Endothelial cell of umbilical vein (primary cell): ENCODE measurements at regions not wholly inside any gene's neighbourhood (a gene's known extent, or its start where the extent isn't known, plus 50 kb on each side); places are given as distances from the start of the nearest gene placed in this dataset.

Source experiments
- BruUV-seq: library from RNA; stranded (reverse); fragments of 400-500 nt; replicated peaks from 2 replicates; lab custom pipeline; 2021; lab: Mats Ljungman, UMichigan
- CTCF ChIA-PET: fragments of 300-600, 350-600 bp; sonication (Branson Sonifier 250); formaldehyde crosslinking; loops from one replicate; lab custom pipeline; 2021; ENCODE audit warnings: antibody characterized with exemption, inconsistent platforms; lab: Charles Lee
- POLR2A ChIA-PET: fragments of 300-600, 350-600 bp; sonication (Branson Sonifier 250); formaldehyde crosslinking; loops from one replicate; lab custom pipeline; 2021; ENCODE audit warnings: antibody characterized with exemption, inconsistent platforms; lab: Charles Lee
- DNase-seq: peaks from one replicate; pipeline ENCODE4 v3.0.0-alpha.2; 2011; ENCODE audit warnings: low read depth, low spot score
- FAIRE-seq: peaks from 2 replicates; lab custom pipeline; 2011; peaks lifted over from hg19 to GRCh38; lab: Jason Lieb, UNC
- H2AFZ ChIP-seq: 2 replicates; pipeline ENCODE4 v1.6.0; 2012; ENCODE audit warnings: low read depth, low read length, control low read depth, inconsistent platforms
- H3K27ac ChIP-seq: 2 replicates; pipeline ENCODE4 v1.5.1; 2011; ENCODE audit warnings: low read depth, mild to moderate bottlenecking, control low read depth, low read length, moderate library complexity; ENCODE audit not compliant: insufficient read depth
- H3K27me3 ChIP-seq, 2 experiments: 2 replicates each; pipeline versions ENCODE4 v1.6.0 to v1.6.1; 2011; ENCODE audit warnings: low read length in 2 of 2, mixed read lengths in 1 of 2; ENCODE audit not compliant: control insufficient read depth in 2 of 2, insufficient read depth in 2 of 2
- H3K36me3 ChIP-seq, 2 experiments: 2 replicates in 1 of 2; 3 replicates in 1 of 2; pipeline ENCODE4 v1.5.1; 2011; ENCODE audit warnings: low read length in 2 of 2, mild to moderate bottlenecking in 1 of 2, moderate library complexity in 1 of 2; ENCODE audit not compliant: control insufficient read depth in 2 of 2, insufficient read depth in 2 of 2; ENCODE audit errors: extremely low read depth in 1 of 2
- H3K4me1 ChIP-seq: 3 replicates; pipeline ENCODE4 v1.5.1; 2011; ENCODE audit warnings: mild to moderate bottlenecking, low read length; ENCODE audit not compliant: control insufficient read depth, insufficient read depth; ENCODE audit errors: extremely low read depth
- H3K4me2 ChIP-seq: 2 replicates; pipeline ENCODE4 v1.6.1; 2011; ENCODE audit warnings: low read length, control low read depth, mixed read lengths; ENCODE audit not compliant: insufficient read depth
- H3K4me3 ChIP-seq, 3 experiments: fragments of 200-600 bp in 1 of 3; sonication (generic), shearing (Covaris generic) in 1 of 3; replicated peaks in 1 of 3; 2 replicates each; pipeline ENCODE4 v1.5.1; 2011 to 2016; ENCODE audit warnings: control low read depth in 3 of 3, low read length in 3 of 3, mild to moderate bottlenecking in 2 of 3, inconsistent platforms in 1 of 3, low read depth in 1 of 3, moderate library complexity in 1 of 3; ENCODE audit not compliant: insufficient read depth in 1 of 3
- H3K79me2 ChIP-seq: 2 replicates; pipeline ENCODE4 v1.6.0; 2012; ENCODE audit warnings: low read length, inconsistent platforms; ENCODE audit not compliant: control insufficient read depth, insufficient read depth
- H3K9ac ChIP-seq: replicated peaks from 2 replicates; pipeline ENCODE3; 2011; ENCODE audit warnings: low read length, control low read depth; ENCODE audit not compliant: insufficient read depth; ENCODE audit errors: extremely low read depth
- H3K9me1 ChIP-seq: replicated peaks from 3 replicates; pipeline ENCODE4 v1.6.0; 2011; ENCODE audit warnings: mild to moderate bottlenecking, low read length; ENCODE audit not compliant: control insufficient read depth, insufficient read depth; ENCODE audit errors: extremely low read depth
- H3K9me3 ChIP-seq: replicated peaks from 2 replicates; pipeline ENCODE4 v1.5.1; 2012; ENCODE audit warnings: low read length, inconsistent platforms; ENCODE audit not compliant: control insufficient read depth, insufficient read depth
- H4K20me1 ChIP-seq: replicated peaks from 2 replicates; pipeline ENCODE3; 2011; ENCODE audit warnings: mild to moderate bottlenecking, low read length; ENCODE audit not compliant: control insufficient read depth, insufficient read depth; ENCODE audit errors: extremely low read depth
- FOS ChIP-seq: IDR thresholded peaks from 2 replicates; pipeline ENCODE4 v1.6.1; 2011; ENCODE audit warnings: mild to moderate bottlenecking, low read length, moderate library complexity, borderline replicate concordance; ENCODE audit not compliant: insufficient read depth
- GATA2 ChIP-seq: IDR thresholded peaks from 2 replicates; pipeline ENCODE4 v1.7.0; 2011; ENCODE audit warnings: low read depth, mild to moderate bottlenecking, moderate library complexity, mixed read lengths, low read length; ENCODE audit not compliant: insufficient read length, insufficient read depth
- POLR2AphosphoS5 ChIP-seq: IDR thresholded peaks from 2 replicates; pipeline ENCODE4 v1.6.1; 2012; ENCODE audit warnings: low read depth, mild to moderate bottlenecking, control low read depth, low read length, moderate library complexity; ENCODE audit not compliant: insufficient read depth
- dilution Hi-C: fragments of 300-500 bp; cut with MboI; formaldehyde crosslinking; loops from one replicate; pipeline ENCODE4 v1.15.0; 2019; ENCODE audit warnings: low sequenced_read_pairs; ENCODE audit not compliant: extremely low pct_ligation_motif_present
- intact Hi-C: fragments of 100-400 bp; cut with micrococcal nuclease; formaldehyde crosslinking; loops from one replicate; pipeline ENCODE4 v1.10.0; 2022
- TF ChIP-seq, protein P1 (sequence below), 2 donors: IDR thresholded peaks; 1 replicate in 1 of 2; 2 replicates in 1 of 2; pipeline ENCODE4 v1.5.1; 2011; ENCODE audit warnings: low read length in 2 of 2, mild to moderate bottlenecking in 2 of 2, moderate library complexity in 2 of 2, control low read depth in 1 of 2, inconsistent platforms in 1 of 2, low read depth in 1 of 2; ENCODE audit not compliant: insufficient read depth in 1 of 2; ENCODE audit errors: extremely low read depth in 1 of 2
- TF ChIP-seq, protein P2 (sequence below): IDR thresholded peaks from 2 replicates; pipeline ENCODE4 v1.6.1; 2011; ENCODE audit not compliant: insufficient read depth, insufficient read length

DNA sequence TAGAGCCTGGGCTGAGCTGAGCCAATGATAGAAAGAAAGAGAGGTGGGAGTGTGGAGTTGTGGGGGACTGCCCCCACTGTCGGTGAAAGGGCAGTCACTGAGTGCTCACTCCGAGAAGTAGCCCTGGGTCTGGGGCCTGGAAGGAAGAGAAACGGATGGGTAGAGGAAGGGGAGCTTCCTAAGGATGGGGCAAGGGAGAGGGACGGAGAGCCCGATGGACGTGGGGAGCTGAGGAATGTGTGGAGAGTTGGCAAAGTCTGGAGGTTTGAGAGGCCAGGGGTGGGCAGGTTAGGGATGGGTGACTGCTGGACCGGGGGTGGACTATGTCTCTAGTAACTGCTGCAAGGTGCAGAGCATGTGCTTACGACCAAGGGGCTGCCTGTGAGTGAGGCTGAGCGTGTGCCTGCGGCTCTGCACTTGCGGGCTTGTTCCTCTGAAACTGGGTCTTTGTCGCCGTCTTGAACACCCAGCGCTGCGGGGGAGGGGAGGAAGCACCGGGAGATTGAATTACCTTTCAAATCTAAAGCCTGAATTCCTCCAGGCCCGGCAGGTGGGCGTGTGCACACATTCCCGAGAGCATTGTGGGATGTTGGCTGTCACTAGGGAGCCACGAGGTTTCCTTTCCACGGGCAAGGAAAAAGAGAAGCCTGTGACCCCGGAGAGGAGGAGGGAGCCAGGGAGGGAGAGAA, 76.4 kb upstream of the ARAP3 start:
- DNase-seq = no peak
- CTCF ChIA-PET = interaction anchor here (0.8 to 6.8 kb wide), 22 partner anchors 11 to 202 kb away, joined by 3 to 217 read pairs (median 6); partner anchors contain the start of gene PCDH1
- H2AFZ ChIP-seq = no peak overlapping the region

DNA sequence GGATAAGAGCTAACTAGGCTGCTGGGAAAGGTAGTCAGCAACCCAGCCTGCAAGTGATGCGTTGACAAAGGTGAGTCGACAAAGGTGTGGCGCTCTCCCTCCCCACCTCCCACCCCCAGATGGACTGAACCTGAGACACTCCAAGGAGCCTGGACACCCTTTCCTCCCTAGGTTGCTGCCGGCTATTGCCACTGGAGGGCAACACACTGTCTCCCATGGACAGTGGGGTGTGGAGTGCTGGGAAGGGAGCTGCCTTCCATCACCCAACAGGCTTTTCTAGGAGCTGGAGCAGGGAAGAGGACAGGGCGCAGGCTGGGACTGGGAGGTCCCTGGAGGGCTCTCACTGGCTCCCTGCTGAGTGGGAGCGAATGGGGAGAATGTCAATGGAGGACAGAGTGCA, 75.4 kb upstream of the ARAP3 start:
- H3K9me3 ChIP-seq = no peaks in the 10 kb centered on the region
- ChIA-PET POLR2A (interaction anchor here (1.0 kb wide), 1 partner anchor 121 kb away, joined by 5 read pairs; the partner anchor contains the start of gene PCDH1), CTCF (interaction anchor here (0.5 to 6.8 kb wide), 54 partner anchors 9 to 231 kb away, joined by 3 to 217 read pairs (median 4); partner anchors contain the start of genes ARAP3, DELE1, FCHSD1 and PCDH1)
- TF ChIP-seq, protein P1, sequence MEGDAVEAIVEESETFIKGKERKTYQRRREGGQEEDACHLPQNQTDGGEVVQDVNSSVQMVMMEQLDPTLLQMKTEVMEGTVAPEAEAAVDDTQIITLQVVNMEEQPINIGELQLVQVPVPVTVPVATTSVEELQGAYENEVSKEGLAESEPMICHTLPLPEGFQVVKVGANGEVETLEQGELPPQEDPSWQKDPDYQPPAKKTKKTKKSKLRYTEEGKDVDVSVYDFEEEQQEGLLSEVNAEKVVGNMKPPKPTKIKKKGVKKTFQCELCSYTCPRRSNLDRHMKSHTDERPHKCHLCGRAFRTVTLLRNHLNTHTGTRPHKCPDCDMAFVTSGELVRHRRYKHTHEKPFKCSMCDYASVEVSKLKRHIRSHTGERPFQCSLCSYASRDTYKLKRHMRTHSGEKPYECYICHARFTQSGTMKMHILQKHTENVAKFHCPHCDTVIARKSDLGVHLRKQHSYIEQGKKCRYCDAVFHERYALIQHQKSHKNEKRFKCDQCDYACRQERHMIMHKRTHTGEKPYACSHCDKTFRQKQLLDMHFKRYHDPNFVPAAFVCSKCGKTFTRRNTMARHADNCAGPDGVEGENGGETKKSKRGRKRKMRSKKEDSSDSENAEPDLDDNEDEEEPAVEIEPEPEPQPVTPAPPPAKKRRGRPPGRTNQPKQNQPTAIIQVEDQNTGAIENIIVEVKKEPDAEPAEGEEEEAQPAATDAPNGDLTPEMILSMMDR (IDR thresholded peaks at IDR 0.05; ENCODE audit: extremely low read depth in 1 of 2, insufficient read depth in 1 of 2, low read depth in 1 of 2, low read length in 2 of 2) = peak; percentile 54 to 77
- TF ChIP-seq, protein P2, sequence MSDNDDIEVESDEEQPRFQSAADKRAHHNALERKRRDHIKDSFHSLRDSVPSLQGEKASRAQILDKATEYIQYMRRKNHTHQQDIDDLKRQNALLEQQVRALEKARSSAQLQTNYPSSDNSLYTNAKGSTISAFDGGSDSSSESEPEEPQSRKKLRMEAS = no peak
- no peaks in the 10 kb centered on the region for H3K4me1 ChIP-seq
- DNase-seq (peak; percentile 57), FAIRE-seq (peak; percentile 37)
- H3K4me2 ChIP-seq = no peak overlapping the region
- H3K27me3 ChIP-seq = peaks cover 23 to 36% of the 10 kb centered on the region in 2 experiments
- H2AFZ ChIP-seq = no peak overlapping the region
- dilution Hi-C loops (no loop called here), intact Hi-C loops (loop anchor here (1.0 to 2.0 kb wide), 5 partner anchors 55 to 203 kb away; no protein-coding TSS in a partner anchor)
- no peak overlapping the region for H3K9ac ChIP-seq
- H3K27ac ChIP-seq = no peak overlapping the region
- no peaks in the 10 kb centered on the region for H4K20me1 ChIP-seq
- no peaks in the 10 kb centered on the region for H3K36me3 ChIP-seq
- H3K9me1 ChIP-seq = no peaks in the 10 kb centered on the region
- BruUV-seq = no TSS peak
- no peaks in the 10 kb centered on the region for H3K79me2 ChIP-seq
- H3K4me3 ChIP-seq = no peak overlapping the region

More for the DNA sequence above, 76.4 kb upstream of the ARAP3 start:
- no peaks in the 10 kb centered on the region for H3K36me3 ChIP-seq
- no peaks in the 10 kb centered on the region for H3K79me2 ChIP-seq
- H3K27me3 ChIP-seq = peaks cover 13 to 29% of the 10 kb centered on the region in 2 experiments
- intact Hi-C loops (no loop called here), dilution Hi-C loops (no loop called here)
- no peak for FAIRE-seq
- H3K27ac ChIP-seq = no peak overlapping the region
- no peaks in the 10 kb centered on the region for H3K9me1 ChIP-seq
- no peak overlapping the region for H3K4me2 ChIP-seq
- H4K20me1 ChIP-seq = no peaks in the 10 kb centered on the region
- POLR2A ChIA-PET = no interaction called here
- no peak overlapping the region for H3K4me3 ChIP-seq
- H3K4me1 ChIP-seq = no peaks in the 10 kb centered on the region
- TF ChIP-seq GATA2 (no peak), FOS (no peak), POLR2AphosphoS5 (no peak)
- TF ChIP-seq, protein P2 = no peak
- BruUV-seq = no TSS peak
- no peaks in the 10 kb centered on the region for H3K9me3 ChIP-seq
- no peak overlapping the region for H3K9ac ChIP-seq
